Mucosa of descending colon (tissue), 3 donors: ENCODE measurements at regions not wholly inside any gene's neighbourhood (a gene's known extent, or its start where the extent isn't known, plus 50 kb on each side); places are given as distances from the start of the nearest gene placed in this dataset.

Source experiments
- ATAC-seq: fragments of 200-7000 bp; cut with Tn5 transposase; one replicate; pipeline ENCODE4 v1.9.1; 2020; ENCODE audit warnings: mild to moderate bottlenecking, moderate library complexity
- DNase-seq, 3 donors: peaks; one replicate each; pipeline ENCODE4 v3.0.0-alpha.2; 2020
- H3K36me3 ChIP-seq: fragments of 200-600 bp; one replicate; pipeline ENCODE4 v1.8.0; 2021; ENCODE audit warnings: low read depth, mild to moderate bottlenecking
- H3K4me1 ChIP-seq: fragments of 200-600 bp; one replicate; pipeline ENCODE4 v1.8.0; 2021; ENCODE audit warnings: low read depth, mild to moderate bottlenecking
- H3K4me3 ChIP-seq: fragments of 200-600 bp; one replicate; pipeline ENCODE4 v1.8.0; 2021; ENCODE audit warnings: mild to moderate bottlenecking
- H3K9me3 ChIP-seq: fragments of 200-600 bp; one replicate; pipeline ENCODE4 v1.8.0; 2021; ENCODE audit warnings: mild to moderate bottlenecking
- CTCF ChIP-seq: fragments of 200-600 bp; IDR thresholded peaks from one replicate; pipeline ENCODE4 v1.8.0; 2022; ENCODE audit warnings: antibody characterized with exemption, mild to moderate bottlenecking
- intact Hi-C, 2 donors: fragments of 100-400 bp; cut with DNase I in 1 of 2; cut with micrococcal nuclease in 1 of 2; formaldehyde crosslinking; loops; one replicate each; pipeline versions ENCODE4 v1.11.0 to v1.11.1; 2022; cut with DNase I, micrococcal nuclease
- donor health status: DM: no; HTN: no; CAD: no; lungs with moderate emphysema.
- donor health status: DM: no; HTN: no; CAD: no.
- donor health status: DM: no; HTN: yes; CAD: no.

DNA sequence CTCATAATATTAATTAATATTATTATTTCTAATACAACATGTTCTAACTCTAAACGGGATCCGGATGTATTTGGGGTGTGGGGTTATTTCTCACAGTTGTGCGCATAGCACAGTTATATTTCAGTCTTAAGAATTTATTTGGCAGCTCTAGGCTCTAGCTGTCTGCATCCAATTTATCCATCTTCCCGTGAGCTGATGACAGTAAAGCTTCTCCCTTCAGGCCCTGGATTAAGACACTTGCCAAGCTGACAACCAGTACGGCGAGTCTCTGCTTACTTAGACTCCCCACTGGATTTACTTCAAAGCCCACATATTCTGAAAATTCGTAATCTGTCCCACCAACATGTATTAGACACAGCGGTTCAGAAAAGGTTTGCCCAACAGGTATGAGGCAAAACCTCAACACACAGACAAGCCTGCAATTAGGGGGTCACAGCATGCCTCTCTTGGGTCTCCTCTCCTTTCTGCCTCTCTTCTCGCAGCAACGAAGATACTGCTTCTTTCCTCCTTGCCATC, 232.9 kb upstream of the TMTC1 start:
- H3K9me3 ChIP-seq: no peaks in the 10 kb centered on the region
- ATAC-seq: no peak
- DNase-seq: no peak
- intact Hi-C loops: no loop called here
- no peaks in the 10 kb centered on the region for H3K4me1 ChIP-seq
- H3K36me3 ChIP-seq: no peaks in the 10 kb centered on the region
- H3K4me3 ChIP-seq: no peak overlapping the region
- TF ChIP-seq CTCF: no peak

DNA sequence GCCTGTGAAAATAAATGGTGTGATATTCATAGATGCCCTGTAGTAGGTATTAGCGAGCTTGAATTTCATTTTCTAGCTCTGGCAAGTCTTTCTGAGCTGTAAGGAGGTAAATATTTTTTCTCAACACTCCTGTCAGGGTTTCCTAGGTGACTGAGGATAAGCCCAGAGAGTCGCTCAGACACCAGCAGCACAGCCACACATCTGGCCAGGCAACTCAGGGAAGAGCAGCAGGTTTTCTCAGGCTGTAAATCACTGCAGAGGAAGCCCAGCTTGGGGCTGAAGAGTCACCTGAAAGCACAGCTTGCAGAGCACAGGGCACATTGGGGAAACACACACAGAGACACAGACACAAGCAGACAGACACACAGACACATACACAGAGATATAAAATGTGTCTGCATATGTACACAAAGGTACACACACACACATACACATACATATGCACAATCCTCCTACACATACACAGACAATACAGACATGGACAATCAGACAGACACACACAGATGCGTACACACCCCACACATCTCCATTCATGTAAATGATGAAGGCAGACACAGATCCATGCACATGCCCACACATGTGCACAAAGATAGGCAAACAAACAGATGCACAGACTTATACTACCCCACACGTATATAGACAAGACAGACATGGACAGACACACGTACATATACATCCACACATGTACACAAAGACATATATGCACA, 232.0 kb upstream of the TMTC1 start:
- no peak overlapping the region for H3K4me3 ChIP-seq
- DNase-seq (no peak), ATAC-seq (no peak)
- no peaks in the 10 kb centered on the region for H3K9me3 ChIP-seq
- intact Hi-C loops: no loop called here
- H3K4me1 ChIP-seq: no peaks in the 10 kb centered on the region
- TF ChIP-seq CTCF: no peak
- H3K36me3 ChIP-seq: no peaks in the 10 kb centered on the region

DNA sequence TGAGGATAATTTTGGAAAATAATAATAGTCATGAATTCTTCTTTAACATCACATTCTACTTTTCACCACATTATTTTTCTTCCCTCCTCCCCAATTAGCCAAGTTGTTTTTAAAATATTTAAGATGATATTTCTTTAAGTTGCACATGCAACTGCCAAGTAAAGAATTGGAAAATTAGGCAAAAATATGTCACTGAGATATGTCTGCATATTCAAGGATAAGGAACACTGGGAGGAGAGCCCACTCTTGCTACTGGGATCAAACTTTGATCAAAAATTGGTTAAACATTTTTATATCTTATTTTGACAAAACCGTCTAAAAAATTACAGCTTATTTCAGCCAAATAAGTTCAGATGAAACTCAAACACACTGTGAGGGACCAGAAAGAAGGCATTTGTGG, 231.2 kb upstream of the TMTC1 start:
- Histone ChIP-seq H3K4me1 (no peaks in the 10 kb centered on the region), H3K4me3 (no peak overlapping the region), H3K9me3 (no peaks in the 10 kb centered on the region), H3K36me3 (no peaks in the 10 kb centered on the region)
- intact Hi-C loops: no loop called here
- DNase-seq (no peak), ATAC-seq (no peak)
- no peak for TF ChIP-seq CTCF

GRCh38 chr12:30012816-30013450, 229.2 kb upstream of the TMTC1 start:
- no peaks in the 10 kb centered on the region for H3K36me3 ChIP-seq
- H3K4me3 ChIP-seq: no peak overlapping the region
- TF ChIP-seq CTCF: no peak
- H3K4me1 ChIP-seq: no peaks in the 10 kb centered on the region
- no peaks in the 10 kb centered on the region for H3K9me3 ChIP-seq
- intact Hi-C loops: no loop called here
- no peak for DNase-seq
- no peak for ATAC-seq

- no peak for TF ChIP-seq CTCF
- no peak for ATAC-seq
- no peaks in the 10 kb centered on the region for H3K4me1 ChIP-seq
- no peaks in the 10 kb centered on the region for H3K36me3 ChIP-seq
- DNase-seq: no peak
- intact Hi-C loops: no loop called here
- no peaks in the 10 kb centered on the region for H3K9me3 ChIP-seq
- H3K4me3 ChIP-seq: no peak overlapping the region
These were observed 226.6 kb upstream of the TMTC1 start for GRCh38 chr12:30010071-30011052.
